K562 (cell line): ENCODE measurements at regions not wholly inside any gene's neighbourhood (a gene's known extent, or its start where the extent isn't known, plus 50 kb on each side); places are given as distances from the start of the nearest gene placed in this dataset.

Experiments
- ATAC-seq: fragments of 200-7000 bp; cut with Tn5 transposase; 3 replicates; pipeline ENCODE4 v1.9.1; 2020; ENCODE audit warnings: moderate library complexity
- BruUV-seq: library from RNA; stranded (reverse); fragments of 400-500 nt; replicated peaks from 2 replicates; lab custom pipeline; 2021; lab: Mats Ljungman, UMichigan
- CTCF ChIA-PET: fragments of 300-600 bp; formaldehyde crosslinking; extraction: SDS; loops from one replicate; lab custom pipeline; 2021; ENCODE audit warnings: low intra/inter-chr PET ratio; lab: Yijun Ruan, JAX
- POLR2A ChIA-PET: fragments of 300-600, 350-650 bp; sonication (Branson Sonifier 250); formaldehyde crosslinking; extraction: SDS; loops from one replicate; lab custom pipeline; 2021; ENCODE audit warnings: antibody characterized with exemption, inconsistent platforms; lab: Yijun Ruan, JAX
- DNase-seq, 4 experiments: peaks; one replicate each; pipeline versions ENCODE4 v3.0.0 to v3.0.0-alpha.2; 2011 to 2018; ENCODE audit warnings: low spot score in 3 of 4, mixed read lengths in 3 of 4; ENCODE audit errors: extremely low read depth in 1 of 4
- FAIRE-seq: peaks from 2 replicates; lab custom pipeline; 2011; peaks lifted over from hg19 to GRCh38; lab: Jason Lieb, UNC
- H2AFZ ChIP-seq: 2 replicates; pipeline ENCODE4 v1.6.0; 2011; ENCODE audit warnings: low read depth, low read length, control low read depth, inconsistent platforms
- H3K27ac ChIP-seq: fragments of 200-600 bp; 3 replicates; pipeline ENCODE4 v1.8.0; 2011; ENCODE audit warnings: low read depth, mild to moderate bottlenecking, control low read depth, inconsistent platforms, low read length, moderate library complexity, mixed read lengths; ENCODE audit errors: extremely low read depth
- H3K27me3 ChIP-seq, 2 experiments: fragments of 300-600 bp in 1 of 2; 2 replicates in 1 of 2; 3 replicates in 1 of 2; pipeline versions ENCODE4 v1.6.0 to v1.8.0; 2011; ENCODE audit warnings: inconsistent platforms in 2 of 2, low read length in 2 of 2, mild to moderate bottlenecking in 1 of 2, mixed read lengths in 1 of 2, moderate library complexity in 1 of 2; ENCODE audit not compliant: control insufficient read depth in 2 of 2, insufficient read depth in 2 of 2
- H3K36me3 ChIP-seq: fragments of 300-600 bp; 3 replicates; pipeline ENCODE4 v1.8.0; 2011; ENCODE audit warnings: mild to moderate bottlenecking, low read length, inconsistent platforms; ENCODE audit not compliant: control insufficient read depth, insufficient read depth
- H3K4me1 ChIP-seq, 2 experiments: fragments of 200-600 bp in 1 of 2; replicated peaks in 1 of 2; 2 replicates in 1 of 2; 3 replicates in 1 of 2; pipeline versions ENCODE4 v1.5.1 to v1.8.0; 2011; ENCODE audit warnings: inconsistent platforms in 2 of 2, low read length in 2 of 2, mild to moderate bottlenecking in 1 of 2, mixed read lengths in 1 of 2, moderate library complexity in 1 of 2; ENCODE audit not compliant: control insufficient read depth in 2 of 2, insufficient read depth in 2 of 2
- H3K4me2 ChIP-seq: 2 replicates; pipeline ENCODE4 v1.6.1; 2011; ENCODE audit warnings: low read length, control low read depth, inconsistent platforms, mixed read lengths; ENCODE audit not compliant: insufficient read depth
- H3K4me3 ChIP-seq: fragments of 200-600 bp; sonication (generic), shearing (Covaris generic); 2 replicates; pipeline ENCODE4 v1.5.1; 2016; ENCODE audit warnings: control low read depth, inconsistent platforms
- H3K79me2 ChIP-seq: fragments of 200-600 bp; 3 replicates; pipeline ENCODE4 v1.8.0; 2011; ENCODE audit warnings: low read length, inconsistent platforms; ENCODE audit not compliant: control insufficient read depth, insufficient read depth
- H3K9ac ChIP-seq, 2 experiments: 2 replicates each; pipeline versions ENCODE4 v1.6.0 to v1.6.1; 2011; ENCODE audit warnings: low read depth in 2 of 2, low read length in 2 of 2, control low read depth in 1 of 2, inconsistent platforms in 1 of 2, mild to moderate bottlenecking in 1 of 2, mixed read lengths in 1 of 2; ENCODE audit not compliant: insufficient read depth in 1 of 2
- H3K9me1 ChIP-seq: one replicate; pipeline ENCODE4 v1.6.0; 2011; ENCODE audit warnings: inconsistent platforms, mild to moderate bottlenecking, low read length, moderate library complexity; ENCODE audit not compliant: control insufficient read depth, insufficient read depth
- H3K9me3 ChIP-seq: replicated peaks from 2 replicates; pipeline ENCODE4 v1.5.1; 2011; ENCODE audit warnings: low read depth, low read length, inconsistent platforms; ENCODE audit not compliant: control insufficient read depth, insufficient read depth
- H4K20me1 ChIP-seq: replicated peaks from 2 replicates; pipeline ENCODE4 v1.6.1; 2011; ENCODE audit warnings: low read length, inconsistent platforms, mixed read lengths; ENCODE audit not compliant: control insufficient read depth, insufficient read depth
- EP400 ChIP-seq: fragments of 450-650 bp; IDR thresholded peaks from 2 replicates; pipeline ENCODE4 v1.6.1; 2017; ENCODE audit warnings: antibody characterized with exemption, mild to moderate bottlenecking, moderate library complexity
- PHB ChIP-seq: fragments of 250-450 bp; sonication (Bioruptor Pico); IDR thresholded peaks from 2 replicates; pipeline ENCODE4 v1.5.0; 2021
- SMARCC2 ChIP-seq: fragments of 450-650 bp; IDR thresholded peaks from 2 replicates; pipeline ENCODE4 v1.6.1; 2017; ENCODE audit warnings: antibody characterized with exemption, moderate library complexity, mild to moderate bottlenecking, low read depth
- ZNF695 ChIP-seq: fragments of 450-650 bp; formaldehyde crosslinking; IDR thresholded peaks from 2 replicates; pipeline ENCODE4 v1.4.0; 2020; ENCODE audit warnings: mild to moderate bottlenecking, moderate library complexity
- WGBS: fragments of 100-300 bp; shearing (Covaris generic); methylation state at CpG from one replicate; pipeline ENCODE4 v1.1.6; 2016; ENCODE audit warnings: low coverage, mixed read lengths; ENCODE audit not compliant: insufficient coverage; ENCODE audit errors: missing lambda C conversion rate; 5-methylcytosine and 5-hydroxymethylcytosine counted together
- in situ Hi-C: fragments of 300-500 bp; cut with MboI; formaldehyde crosslinking; loops from 4 replicates; pipeline ENCODE4 v1.15.0; 2018; ENCODE audit warnings: inconsistent platforms, mixed read lengths
- intact Hi-C: fragments of 100-400 bp; cut with micrococcal nuclease; formaldehyde crosslinking; loops from 2 replicates; pipeline ENCODE4 v1.14.2; 2022
- TF ChIP-seq, protein P1 (sequence below), 2 experiments: fragments of 200-800 bp in 1 of 2; sonication (Bioruptor generic) in 1 of 2; sonication (generic) in 1 of 2; formaldehyde crosslinking in 1 of 2; IDR thresholded peaks in 1 of 2; conservative IDR thresholded peaks in 1 of 2; 2 replicates each; pipeline versions ENCODE4 v1.5.0 to v1.6.1; 2016 to 2020; ENCODE audit warnings: missing compliant biosample characterization in 1 of 2, missing genetic modification characterization in 1 of 2, missing genetic modification reagents in 1 of 2
- TF ChIP-seq, protein P2 (sequence below): fragments of 250-450 bp; sonication (Bioruptor Pico); IDR thresholded peaks from 2 replicates; pipeline ENCODE4 v1.5.0; 2020; ENCODE audit warnings: mild to moderate bottlenecking, borderline replicate concordance
- TF ChIP-seq, protein P3 (sequence below): fragments of 450-650 bp; IDR thresholded peaks from 2 replicates; pipeline ENCODE4 v1.6.1; 2016; ENCODE audit warnings: borderline replicate concordance

DNA sequence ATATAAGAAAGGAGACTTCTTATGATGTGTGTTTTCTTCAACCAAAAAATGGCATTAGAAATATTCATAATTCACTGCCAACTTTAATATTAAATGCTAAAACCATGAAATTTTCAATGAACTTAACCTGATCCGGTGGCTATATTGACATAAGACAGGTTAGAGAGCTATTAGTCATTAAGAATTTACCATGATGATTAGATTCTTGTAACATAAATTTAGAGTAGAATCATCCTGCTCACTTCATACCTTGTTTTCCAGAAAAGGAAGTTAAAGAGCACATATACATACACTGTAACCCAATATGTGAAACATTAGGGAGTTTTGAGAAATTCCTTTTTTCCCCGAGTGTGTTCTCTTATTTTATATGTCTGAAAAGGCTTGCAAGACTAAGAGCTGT lies 430.3 kb upstream of the SEMA3A start:
- intact Hi-C loops (no loop called here), in situ Hi-C loops (no loop called here)
- ChIA-PET CTCF (no interaction called here), POLR2A (no interaction called here)
- no peaks in the 10 kb centered on the region for H3K27me3 ChIP-seq
- no peaks in the 10 kb centered on the region for H3K9me1 ChIP-seq
- TF ChIP-seq ZNF695 (CRISPR knock-in tag) = no peak
- TF ChIP-seq, protein P1, sequence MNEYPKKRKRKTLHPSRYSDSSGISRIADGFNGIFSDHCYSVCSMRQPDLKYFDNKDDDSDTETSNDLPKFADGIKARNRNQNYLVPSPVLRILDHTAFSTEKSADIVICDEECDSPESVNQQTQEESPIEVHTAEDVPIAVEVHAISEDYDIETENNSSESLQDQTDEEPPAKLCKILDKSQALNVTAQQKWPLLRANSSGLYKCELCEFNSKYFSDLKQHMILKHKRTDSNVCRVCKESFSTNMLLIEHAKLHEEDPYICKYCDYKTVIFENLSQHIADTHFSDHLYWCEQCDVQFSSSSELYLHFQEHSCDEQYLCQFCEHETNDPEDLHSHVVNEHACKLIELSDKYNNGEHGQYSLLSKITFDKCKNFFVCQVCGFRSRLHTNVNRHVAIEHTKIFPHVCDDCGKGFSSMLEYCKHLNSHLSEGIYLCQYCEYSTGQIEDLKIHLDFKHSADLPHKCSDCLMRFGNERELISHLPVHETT (CRISPR knock-in tag; conservative IDR thresholded peaks at IDR 0.05 in 1 of 2, IDR thresholded peaks at IDR 0.05 in 1 of 2) = no peak
- no peak for TF ChIP-seq PHB (CRISPR knock-in tag)
- TF ChIP-seq, protein P2, sequence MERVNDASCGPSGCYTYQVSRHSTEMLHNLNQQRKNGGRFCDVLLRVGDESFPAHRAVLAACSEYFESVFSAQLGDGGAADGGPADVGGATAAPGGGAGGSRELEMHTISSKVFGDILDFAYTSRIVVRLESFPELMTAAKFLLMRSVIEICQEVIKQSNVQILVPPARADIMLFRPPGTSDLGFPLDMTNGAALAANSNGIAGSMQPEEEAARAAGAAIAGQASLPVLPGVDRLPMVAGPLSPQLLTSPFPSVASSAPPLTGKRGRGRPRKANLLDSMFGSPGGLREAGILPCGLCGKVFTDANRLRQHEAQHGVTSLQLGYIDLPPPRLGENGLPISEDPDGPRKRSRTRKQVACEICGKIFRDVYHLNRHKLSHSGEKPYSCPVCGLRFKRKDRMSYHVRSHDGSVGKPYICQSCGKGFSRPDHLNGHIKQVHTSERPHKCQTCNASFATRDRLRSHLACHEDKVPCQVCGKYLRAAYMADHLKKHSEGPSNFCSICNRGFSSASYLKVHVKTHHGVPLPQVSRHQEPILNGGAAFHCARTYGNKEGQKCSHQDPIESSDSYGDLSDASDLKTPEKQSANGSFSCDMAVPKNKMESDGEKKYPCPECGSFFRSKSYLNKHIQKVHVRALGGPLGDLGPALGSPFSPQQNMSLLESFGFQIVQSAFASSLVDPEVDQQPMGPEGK = no peak
- TF ChIP-seq SMARCC2 = no peak
- no peak for TF ChIP-seq EP400
- TF ChIP-seq, protein P3, sequence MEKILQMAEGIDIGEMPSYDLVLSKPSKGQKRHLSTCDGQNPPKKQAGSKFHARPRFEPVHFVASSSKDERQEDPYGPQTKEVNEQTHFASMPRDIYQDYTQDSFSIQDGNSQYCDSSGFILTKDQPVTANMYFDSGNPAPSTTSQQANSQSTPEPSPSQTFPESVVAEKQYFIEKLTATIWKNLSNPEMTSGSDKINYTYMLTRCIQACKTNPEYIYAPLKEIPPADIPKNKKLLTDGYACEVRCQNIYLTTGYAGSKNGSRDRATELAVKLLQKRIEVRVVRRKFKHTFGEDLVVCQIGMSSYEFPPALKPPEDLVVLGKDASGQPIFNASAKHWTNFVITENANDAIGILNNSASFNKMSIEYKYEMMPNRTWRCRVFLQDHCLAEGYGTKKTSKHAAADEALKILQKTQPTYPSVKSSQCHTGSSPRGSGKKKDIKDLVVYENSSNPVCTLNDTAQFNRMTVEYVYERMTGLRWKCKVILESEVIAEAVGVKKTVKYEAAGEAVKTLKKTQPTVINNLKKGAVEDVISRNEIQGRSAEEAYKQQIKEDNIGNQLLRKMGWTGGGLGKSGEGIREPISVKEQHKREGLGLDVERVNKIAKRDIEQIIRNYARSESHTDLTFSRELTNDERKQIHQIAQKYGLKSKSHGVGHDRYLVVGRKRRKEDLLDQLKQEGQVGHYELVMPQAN = no peak
- 3% methylated on average over 2 of the region's 2 CpGs for WGBS
- no peaks in the 10 kb centered on the region for H3K4me1 ChIP-seq
- no peak overlapping the region for H2AFZ ChIP-seq
- H4K20me1 ChIP-seq = no peaks in the 10 kb centered on the region
- DNase-seq = no peak
- no peak for FAIRE-seq
- H3K4me2 ChIP-seq = no peak overlapping the region
- no peaks in the 10 kb centered on the region for H3K79me2 ChIP-seq
- H3K36me3 ChIP-seq = no peaks in the 10 kb centered on the region
- H3K4me3 ChIP-seq = no peak overlapping the region
- H3K27ac ChIP-seq = no peak overlapping the region
- H3K9me3 ChIP-seq = no peaks in the 10 kb centered on the region
- ATAC-seq = no peak
- no peak overlapping the region for H3K9ac ChIP-seq
- no TSS peak for BruUV-seq
